Keratinocyte (primary cell): ENCODE measurements at regions not wholly inside any gene's neighbourhood (a gene's known extent, or its start where the extent isn't known, plus 50 kb on each side); places are given as distances from the start of the nearest gene placed in this dataset.

Experiments
- DNase-seq: peaks from one replicate; pipeline ENCODE4 v3.0.0-alpha.2; 2011; ENCODE audit warnings: low read depth, missing footprints, low spot score
- FAIRE-seq: peaks from 2 replicates; lab custom pipeline; 2011; peaks lifted over from hg19 to GRCh38; lab: Jason Lieb, UNC
- H2AFZ ChIP-seq: 2 replicates; pipeline ENCODE4 v1.6.0; 2012; ENCODE audit warnings: low read length, control low read depth, inconsistent platforms; ENCODE audit not compliant: control insufficient read depth
- H3K27ac ChIP-seq: 2 replicates; pipeline ENCODE4 v1.5.1; 2011; ENCODE audit warnings: low read length; ENCODE audit not compliant: control insufficient read depth, insufficient read depth
- H3K27me3 ChIP-seq: 3 replicates; pipeline ENCODE4 v1.6.0; 2011; ENCODE audit warnings: low read length; ENCODE audit not compliant: control insufficient read depth, insufficient read depth; ENCODE audit errors: extremely low read depth
- H3K36me3 ChIP-seq, 2 experiments: 2 replicates in 1 of 2; 3 replicates in 1 of 2; pipeline ENCODE4 v1.5.1; 2011; ENCODE audit warnings: low read length in 2 of 2, mild to moderate bottlenecking in 1 of 2; ENCODE audit not compliant: control insufficient read depth in 2 of 2, insufficient read depth in 2 of 2; ENCODE audit errors: extremely low read depth in 1 of 2
- H3K4me1 ChIP-seq: 3 replicates; pipeline ENCODE4 v1.5.1; 2011; ENCODE audit warnings: low read length; ENCODE audit not compliant: control insufficient read depth, insufficient read depth; ENCODE audit errors: extremely low read depth
- H3K4me2 ChIP-seq: 3 replicates; pipeline ENCODE4 v1.6.0; 2011; ENCODE audit warnings: low read depth, low read length; ENCODE audit not compliant: control insufficient read depth, insufficient read depth; ENCODE audit errors: extremely low read depth
- H3K4me3 ChIP-seq, 3 experiments: fragments of 200-600 bp in 1 of 3; sonication (generic) in 1 of 3; 2 replicates in 2 of 3; 3 replicates in 1 of 3; pipeline ENCODE4 v1.5.1; 2011 to 2016; ENCODE audit warnings: low read length in 3 of 3, mild to moderate bottlenecking in 3 of 3, control low read depth in 2 of 3, inconsistent platforms in 1 of 3, low read depth in 1 of 3, mixed read lengths in 1 of 3, mixed run types in 1 of 3, moderate library complexity in 1 of 3; ENCODE audit not compliant: control insufficient read depth in 2 of 3, insufficient read depth in 2 of 3; ENCODE audit errors: extremely low read depth in 1 of 3
- H3K79me2 ChIP-seq: 2 replicates; pipeline ENCODE4 v1.6.0; 2012; ENCODE audit warnings: low read length; ENCODE audit not compliant: control insufficient read depth, insufficient read depth
- H3K9ac ChIP-seq: 3 replicates; pipeline ENCODE4 v1.6.0; 2011; ENCODE audit warnings: low read length; ENCODE audit not compliant: control insufficient read depth, insufficient read depth; ENCODE audit errors: extremely low read depth
- H3K9me1 ChIP-seq: 3 replicates; pipeline ENCODE4 v1.6.0; 2011; ENCODE audit warnings: low read length; ENCODE audit not compliant: control insufficient read depth, insufficient read depth; ENCODE audit errors: extremely low read depth
- H3K9me3 ChIP-seq: 2 replicates; pipeline ENCODE4 v1.5.1; 2012; ENCODE audit warnings: low read depth, low read length; ENCODE audit not compliant: control insufficient read depth
- H4K20me1 ChIP-seq: 3 replicates; pipeline ENCODE4 v1.6.0; 2011; ENCODE audit warnings: low read length; ENCODE audit not compliant: control insufficient read depth, insufficient read depth; ENCODE audit errors: extremely low read depth
- EZH2 ChIP-seq: IDR thresholded peaks from one replicate; pipeline ENCODE4 v1.6.1; 2012; ENCODE audit warnings: inconsistent platforms, mild to moderate bottlenecking, low read length, moderate library complexity
- dilution Hi-C: fragments of 300-500 bp; cut with MboI; formaldehyde crosslinking; loops from one replicate; pipeline ENCODE4 v1.7.0; 2020; ENCODE audit warnings: low sequenced_read_pairs; ENCODE audit not compliant: extremely low pct_ligation_motif_present
- TF ChIP-seq, protein P1 (sequence below), 3 experiments: IDR thresholded peaks in 1 of 3; conservative IDR thresholded peaks in 1 of 3; optimal IDR thresholded peaks in 1 of 3; 2 replicates in 2 of 3; 3 replicates in 1 of 3; pipeline versions ENCODE3 to v1.5.1; 2011; ENCODE audit warnings: low read length in 3 of 3, mild to moderate bottlenecking in 3 of 3, moderate library complexity in 2 of 3, control low read depth in 1 of 3, inconsistent platforms in 1 of 3; ENCODE audit not compliant: insufficient read depth in 2 of 3; ENCODE audit errors: extremely low read depth in 1 of 3

DNA sequence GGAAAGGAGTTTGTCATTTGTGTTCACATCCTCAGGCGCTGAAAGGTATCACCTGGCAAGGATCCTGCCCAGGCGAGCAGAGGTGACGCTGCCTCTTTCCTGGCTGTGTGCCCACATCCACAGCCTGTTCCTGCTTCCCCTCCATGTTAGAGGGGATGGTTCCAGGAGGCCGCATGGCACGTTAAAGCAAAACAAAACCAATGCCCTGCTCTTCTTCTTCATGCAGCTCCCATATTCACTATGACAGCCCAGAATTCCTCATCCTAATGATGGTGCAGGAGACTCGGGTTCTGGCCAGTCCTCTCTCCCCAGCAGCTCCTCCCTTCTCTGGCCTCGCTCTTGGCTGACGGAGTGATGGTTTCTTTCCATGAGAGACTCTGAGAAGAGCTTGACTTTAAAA is 678.5 kb upstream of the ANKRD30A start:
- Histone ChIP-seq H3K4me2 (peak overlapping the region; percentile 73), H3K36me3 (no peaks in the 10 kb centered on the region), H3K27ac (no peak overlapping the region), H3K9ac (no peak overlapping the region), H3K4me3 (peak overlapping the region in 1 of 3 experiments; percentile 46), H4K20me1 (no peaks in the 10 kb centered on the region), H2AFZ (peak overlapping the region; percentile 94), H3K27me3 (no peaks in the 10 kb centered on the region), H3K9me1 (no peaks in the 10 kb centered on the region), H3K4me1 (peaks cover 22% of the 10 kb centered on the region), H3K9me3 (no peaks in the 10 kb centered on the region), H3K79me2 (no peaks in the 10 kb centered on the region)
- dilution Hi-C loops, result no loop called here
- TF ChIP-seq EZH2, result no peak
- FAIRE-seq (peak; percentile 88), DNase-seq (no peak)

DNA sequence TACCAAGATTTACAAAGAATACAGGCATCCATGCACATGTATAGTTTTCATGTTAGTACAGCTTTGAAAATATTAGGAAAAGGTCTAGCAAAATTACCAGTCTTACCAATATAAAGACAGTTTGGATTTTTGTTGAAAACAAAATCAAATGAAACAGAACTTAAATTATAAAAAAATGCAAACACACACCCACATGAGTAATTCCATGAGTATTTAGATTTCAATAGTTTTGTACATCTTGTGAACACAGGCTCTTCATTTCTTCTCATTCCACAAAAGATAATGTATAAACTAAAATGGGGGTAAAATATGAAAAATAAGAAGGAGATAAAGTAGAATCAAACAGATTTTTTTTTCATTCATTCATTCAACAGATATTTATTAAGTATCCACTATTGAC is 682.2 kb upstream of the ANKRD30A start:
- TF ChIP-seq, protein P1, sequence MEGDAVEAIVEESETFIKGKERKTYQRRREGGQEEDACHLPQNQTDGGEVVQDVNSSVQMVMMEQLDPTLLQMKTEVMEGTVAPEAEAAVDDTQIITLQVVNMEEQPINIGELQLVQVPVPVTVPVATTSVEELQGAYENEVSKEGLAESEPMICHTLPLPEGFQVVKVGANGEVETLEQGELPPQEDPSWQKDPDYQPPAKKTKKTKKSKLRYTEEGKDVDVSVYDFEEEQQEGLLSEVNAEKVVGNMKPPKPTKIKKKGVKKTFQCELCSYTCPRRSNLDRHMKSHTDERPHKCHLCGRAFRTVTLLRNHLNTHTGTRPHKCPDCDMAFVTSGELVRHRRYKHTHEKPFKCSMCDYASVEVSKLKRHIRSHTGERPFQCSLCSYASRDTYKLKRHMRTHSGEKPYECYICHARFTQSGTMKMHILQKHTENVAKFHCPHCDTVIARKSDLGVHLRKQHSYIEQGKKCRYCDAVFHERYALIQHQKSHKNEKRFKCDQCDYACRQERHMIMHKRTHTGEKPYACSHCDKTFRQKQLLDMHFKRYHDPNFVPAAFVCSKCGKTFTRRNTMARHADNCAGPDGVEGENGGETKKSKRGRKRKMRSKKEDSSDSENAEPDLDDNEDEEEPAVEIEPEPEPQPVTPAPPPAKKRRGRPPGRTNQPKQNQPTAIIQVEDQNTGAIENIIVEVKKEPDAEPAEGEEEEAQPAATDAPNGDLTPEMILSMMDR (optimal IDR thresholded peaks at IDR 0.05 in 1 of 3, IDR thresholded peaks at IDR 0.05 in 1 of 3, conservative IDR thresholded peaks at IDR 0.05 in 1 of 3; ENCODE audit: extremely low read depth in 1 of 3, insufficient read depth in 2 of 3, low read length in 3 of 3), result no peak
- no peak for TF ChIP-seq EZH2
- H4K20me1 ChIP-seq, result no peaks in the 10 kb centered on the region
- H3K4me2 ChIP-seq, result peak overlapping the region; percentile 16
- FAIRE-seq (no peak), DNase-seq (no peak)
- H2AFZ ChIP-seq, result no peak overlapping the region
- H3K36me3 ChIP-seq, result no peaks in the 10 kb centered on the region
- peaks cover 24% of the 10 kb centered on the region for H3K4me1 ChIP-seq
- no peaks in the 10 kb centered on the region for H3K79me2 ChIP-seq
- no peak overlapping the region for H3K9ac ChIP-seq
- H3K4me3 ChIP-seq, result no peak overlapping the region
- no peaks in the 10 kb centered on the region for H3K9me3 ChIP-seq
- dilution Hi-C loops, result no loop called here
- no peaks in the 10 kb centered on the region for H3K9me1 ChIP-seq
- no peak overlapping the region for H3K27ac ChIP-seq
- no peaks in the 10 kb centered on the region for H3K27me3 ChIP-seq

DNA sequence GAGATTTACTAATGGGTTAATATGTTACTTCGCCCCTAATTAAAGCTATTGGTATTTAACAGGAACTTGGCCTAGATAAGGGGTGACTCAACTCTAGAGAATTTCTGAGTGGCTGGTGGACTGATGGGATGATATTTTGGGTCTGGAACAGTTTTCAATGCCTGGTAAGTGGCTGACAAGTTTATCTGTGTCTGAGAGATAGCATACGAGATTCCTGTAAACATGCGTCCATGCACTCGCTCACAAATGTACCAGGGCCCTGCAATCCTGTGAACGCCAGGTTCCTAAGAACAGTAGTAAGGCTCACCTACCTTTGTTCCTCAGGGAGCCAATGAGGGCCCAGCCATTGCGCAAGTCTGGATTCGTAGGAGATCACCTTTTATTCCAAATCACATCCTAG is 683.8 kb upstream of the ANKRD30A start:
- dilution Hi-C loops, result no loop called here
- Histone ChIP-seq H3K27ac (no peak overlapping the region), H2AFZ (peak overlapping the region; percentile 17), H3K36me3 (no peaks in the 10 kb centered on the region), H3K9me3 (no peaks in the 10 kb centered on the region), H3K9me1 (no peaks in the 10 kb centered on the region), H4K20me1 (no peaks in the 10 kb centered on the region), H3K4me1 (peaks cover 18% of the 10 kb centered on the region), H3K4me3 (no peak overlapping the region), H3K9ac (no peak overlapping the region), H3K27me3 (no peaks in the 10 kb centered on the region), H3K79me2 (no peaks in the 10 kb centered on the region), H3K4me2 (peak overlapping the region; percentile 49)
- TF ChIP-seq EZH2, result no peak
- TF ChIP-seq, protein P1 (optimal IDR thresholded peaks at IDR 0.05 in 1 of 3, IDR thresholded peaks at IDR 0.05 in 1 of 3, conservative IDR thresholded peaks at IDR 0.05 in 1 of 3; ENCODE audit: extremely low read depth in 1 of 3, insufficient read depth in 2 of 3, low read length in 3 of 3), result no peak
- peak; percentile 71 for FAIRE-seq
- no peak for DNase-seq
